Thyroid gland (tissue), 4 donors: ENCODE measurements at regions not wholly inside any gene's neighbourhood (a gene's known extent, or its start where the extent isn't known, plus 50 kb on each side); places are given as distances from the start of the nearest gene placed in this dataset.

Experiments
- DNase-seq, 2 donors: peaks; one replicate each; pipeline ENCODE4 v3.0.0-alpha.2; 2019
- H3K27ac ChIP-seq, 3 donors: fragments of 200-600 bp; sonication (generic); 1 replicate in 2 of 3; 2 replicates in 1 of 3; pipeline ENCODE4 v1.5.1; 2016 to 2019; ENCODE audit warnings: mild to moderate bottlenecking in 1 of 3, moderate library complexity in 1 of 3
- H3K27me3 ChIP-seq: fragments of 200-600 bp; sonication (generic); one replicate; pipeline ENCODE4 v1.5.1; 2019
- H3K36me3 ChIP-seq, 2 donors: fragments of 200-600 bp; sonication (generic); one replicate each; pipeline ENCODE4 v1.5.1; 2016 to 2019
- H3K4me1 ChIP-seq, 2 donors: fragments of 200-600 bp; sonication (generic); one replicate each; pipeline ENCODE4 v1.5.1; 2017 to 2019
- H3K4me3 ChIP-seq, 3 donors: fragments of 200-600 bp; sonication (generic); replicated peaks in 1 of 3; 1 replicate in 2 of 3; 2 replicates in 1 of 3; pipeline ENCODE4 v1.5.1; 2016; ENCODE audit warnings: mild to moderate bottlenecking in 1 of 3
- H3K9me3 ChIP-seq: fragments of 200-600 bp; sonication (generic); one replicate; pipeline ENCODE4 v1.5.1; 2017
- POLR2A ChIP-seq, 2 donors: fragments of 450-650 bp; IDR thresholded peaks; one replicate each; pipeline ENCODE4 v1.6.1; 2017; ENCODE audit warnings: antibody characterized with exemption in 2 of 2, mild to moderate bottlenecking in 2 of 2, moderate library complexity in 1 of 2
- WGBS, 2 donors: methylation state at CpG; one replicate each; pipeline ENCODE4 v1.1.5; 2017; 5-methylcytosine and 5-hydroxymethylcytosine counted together
- intact Hi-C: fragments of 100-400 bp; cut with DNase I; formaldehyde crosslinking; loops from one replicate; pipeline ENCODE4 v1.15.1; 2023
- TF ChIP-seq, protein P1 (sequence below), 6 experiments: fragments of 200-600 bp in 3 of 6; fragments of 450-650 bp in 3 of 6; sonication (generic) in 3 of 6; IDR thresholded peaks; one replicate each; pipeline ENCODE4 v1.5.1; 2016 to 2019; ENCODE audit warnings: antibody characterized with exemption in 6 of 6, mild to moderate bottlenecking in 2 of 6, inconsistent platforms in 1 of 6, moderate library complexity in 1 of 6

GRCh38 chr7:89887489-89887888, 266.8 kb upstream of the STEAP1 start:
- intact Hi-C loops = no loop called here
- H3K36me3 ChIP-seq = no peaks in the 10 kb centered on the region
- H3K4me1 ChIP-seq = no peaks in the 10 kb centered on the region
- H3K9me3 ChIP-seq = no peaks in the 10 kb centered on the region
- no peak overlapping the region for H3K27ac ChIP-seq
- H3K4me3 ChIP-seq = no peak overlapping the region
- TF ChIP-seq, protein P1, sequence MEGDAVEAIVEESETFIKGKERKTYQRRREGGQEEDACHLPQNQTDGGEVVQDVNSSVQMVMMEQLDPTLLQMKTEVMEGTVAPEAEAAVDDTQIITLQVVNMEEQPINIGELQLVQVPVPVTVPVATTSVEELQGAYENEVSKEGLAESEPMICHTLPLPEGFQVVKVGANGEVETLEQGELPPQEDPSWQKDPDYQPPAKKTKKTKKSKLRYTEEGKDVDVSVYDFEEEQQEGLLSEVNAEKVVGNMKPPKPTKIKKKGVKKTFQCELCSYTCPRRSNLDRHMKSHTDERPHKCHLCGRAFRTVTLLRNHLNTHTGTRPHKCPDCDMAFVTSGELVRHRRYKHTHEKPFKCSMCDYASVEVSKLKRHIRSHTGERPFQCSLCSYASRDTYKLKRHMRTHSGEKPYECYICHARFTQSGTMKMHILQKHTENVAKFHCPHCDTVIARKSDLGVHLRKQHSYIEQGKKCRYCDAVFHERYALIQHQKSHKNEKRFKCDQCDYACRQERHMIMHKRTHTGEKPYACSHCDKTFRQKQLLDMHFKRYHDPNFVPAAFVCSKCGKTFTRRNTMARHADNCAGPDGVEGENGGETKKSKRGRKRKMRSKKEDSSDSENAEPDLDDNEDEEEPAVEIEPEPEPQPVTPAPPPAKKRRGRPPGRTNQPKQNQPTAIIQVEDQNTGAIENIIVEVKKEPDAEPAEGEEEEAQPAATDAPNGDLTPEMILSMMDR (IDR thresholded peaks at IDR 0.05) = no peak
- TF ChIP-seq POLR2A (IDR thresholded peaks at IDR 0.05) = no peak
- no peaks in the 10 kb centered on the region for H3K27me3 ChIP-seq
- DNase-seq = no peak
- WGBS, 2 donors = 89 to 90% methylated on average over 3 of the region's 3 CpGs

DNA sequence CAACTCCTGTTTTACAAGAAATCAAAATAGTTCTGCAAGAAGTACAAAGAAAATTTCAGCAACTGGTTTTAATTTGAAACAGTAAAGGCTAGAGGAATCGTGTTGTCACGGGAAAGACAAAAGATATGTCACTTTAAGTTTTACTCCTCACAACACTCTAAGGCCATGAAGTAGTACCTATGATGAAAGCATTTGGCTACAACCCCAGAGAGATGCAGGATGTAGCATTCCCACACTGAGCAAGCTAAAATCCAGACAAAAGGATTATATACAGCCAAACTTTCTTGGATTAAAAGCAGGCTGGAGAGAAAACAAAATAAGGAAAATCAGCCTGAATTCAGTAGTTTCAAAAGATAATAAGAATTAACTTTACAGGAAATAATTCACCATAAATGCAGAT, 245.5 kb upstream of the STEAP1 start:
- no peaks in the 10 kb centered on the region for H3K9me3 ChIP-seq
- no peak for DNase-seq
- H3K36me3 ChIP-seq = no peaks in the 10 kb centered on the region
- intact Hi-C loops = no loop called here
- no peak overlapping the region for H3K27ac ChIP-seq
- TF ChIP-seq POLR2A (IDR thresholded peaks at IDR 0.05) = no peak
- TF ChIP-seq, protein P1 (IDR thresholded peaks at IDR 0.05) = no peak
- WGBS, 2 donors = 61% methylated on average over 2 of the region's 2 CpGs
- H3K4me1 ChIP-seq = no peaks in the 10 kb centered on the region
- no peak overlapping the region for H3K4me3 ChIP-seq
- H3K27me3 ChIP-seq = no peaks in the 10 kb centered on the region

DNA sequence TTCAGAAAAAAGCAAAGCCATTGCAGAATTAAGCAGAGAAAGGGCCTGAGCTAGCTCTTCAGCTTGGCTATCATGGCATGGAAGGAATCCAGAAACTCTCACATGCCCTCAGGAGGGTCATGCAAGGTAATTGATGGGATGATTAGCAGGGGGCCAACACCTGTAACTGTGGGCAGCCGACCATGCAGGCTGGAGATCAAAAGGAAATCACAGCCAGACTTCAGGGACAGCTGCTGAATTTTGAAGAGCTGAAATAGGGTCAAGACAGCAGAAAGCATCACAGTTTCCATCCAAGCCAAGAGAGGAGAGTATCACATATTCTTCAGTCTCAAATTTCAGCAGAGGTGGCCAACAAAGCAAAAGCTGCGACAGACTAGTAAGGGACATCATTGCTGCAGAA, 239.6 kb upstream of the STEAP1 start:
- TF ChIP-seq, protein P1 (IDR thresholded peaks at IDR 0.05) = no peak
- TF ChIP-seq POLR2A (IDR thresholded peaks at IDR 0.05) = no peak
- 14 to 16% methylated on average over 2 of the region's 2 CpGs for WGBS, 2 donors
- peak in 1 of 2 donors; percentile 13 for DNase-seq
- H3K27ac ChIP-seq = no peak overlapping the region
- no peak overlapping the region for H3K4me3 ChIP-seq
- no peaks in the 10 kb centered on the region for H3K36me3 ChIP-seq
- H3K9me3 ChIP-seq = no peaks in the 10 kb centered on the region
- intact Hi-C loops = no loop called here
- no peaks in the 10 kb centered on the region for H3K4me1 ChIP-seq
- H3K27me3 ChIP-seq = no peaks in the 10 kb centered on the region

GRCh38 chr7:89926194-89926593, 228.1 kb upstream of the STEAP1 start:
- no peaks in the 10 kb centered on the region for H3K36me3 ChIP-seq
- H3K27me3 ChIP-seq = no peaks in the 10 kb centered on the region
- TF ChIP-seq, protein P1 (IDR thresholded peaks at IDR 0.05) = no peak
- no peak for TF ChIP-seq POLR2A (IDR thresholded peaks at IDR 0.05)
- no peak overlapping the region for H3K4me3 ChIP-seq
- intact Hi-C loops = no loop called here
- H3K27ac ChIP-seq = no peak overlapping the region
- DNase-seq = no peak
- 64 to 79% methylated on average over 2 of the region's 2 CpGs for WGBS, 2 donors
- no peaks in the 10 kb centered on the region for H3K4me1 ChIP-seq
- no peaks in the 10 kb centered on the region for H3K9me3 ChIP-seq

DNA sequence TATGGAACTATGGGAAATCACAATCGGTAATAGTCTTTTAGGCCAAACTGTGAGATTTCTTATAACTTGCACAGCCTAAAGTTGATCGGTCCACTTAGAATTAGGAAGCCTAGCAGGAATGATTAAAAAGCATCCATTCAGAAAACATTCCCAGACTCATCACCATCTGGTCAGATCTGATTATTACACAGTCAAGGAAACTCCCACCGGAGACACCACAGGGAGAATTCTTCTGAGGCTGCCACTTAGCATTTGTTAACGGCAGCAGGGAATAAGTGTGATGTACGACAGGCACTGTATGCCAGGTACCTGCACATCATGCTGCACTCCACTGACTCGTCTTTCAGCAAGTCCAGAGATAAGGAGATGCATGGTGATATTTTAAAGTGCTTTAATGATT, 227.6 kb upstream of the STEAP1 start:
- intact Hi-C loops = no loop called here
- no peaks in the 10 kb centered on the region for H3K36me3 ChIP-seq
- H3K27ac ChIP-seq = no peak overlapping the region
- H3K9me3 ChIP-seq = no peaks in the 10 kb centered on the region
- DNase-seq = no peak
- TF ChIP-seq, protein P1 (IDR thresholded peaks at IDR 0.05) = no peak
- no peak for TF ChIP-seq POLR2A (IDR thresholded peaks at IDR 0.05)
- H3K4me1 ChIP-seq = no peaks in the 10 kb centered on the region
- no peaks in the 10 kb centered on the region for H3K27me3 ChIP-seq
- 77 to 83% methylated on average over 6 of the region's 6 CpGs for WGBS, 2 donors
- no peak overlapping the region for H3K4me3 ChIP-seq
